WTC11 (cell line): ENCODE measurements at regions not wholly inside any gene's neighbourhood (a gene's known extent, or its start where the extent isn't known, plus 50 kb on each side); places are given as distances from the start of the nearest gene placed in this dataset.

ENCODE experiments used
- ATF1 ChIP-seq: sonication (generic); formaldehyde crosslinking; IDR thresholded peaks from 2 replicates; pipeline ENCODE4 v1.8.1; 2023; ENCODE audit warnings: mild to moderate bottlenecking, moderate library complexity, missing genetic modification reagents
- GTF2I ChIP-seq: fragments of 250-450 bp; sonication (Bioruptor Pico); conservative IDR thresholded peaks from 2 replicates; pipeline ENCODE4 v1.4.0; 2021; ENCODE audit warnings: mild to moderate bottlenecking
- TP53 ChIP-seq: sonication (generic); formaldehyde crosslinking; IDR thresholded peaks from 2 replicates; pipeline ENCODE4 v1.8.1; 2023; ENCODE audit warnings: mild to moderate bottlenecking, missing genetic modification reagents
- ZNF263 ChIP-seq: sonication (generic); formaldehyde crosslinking; IDR thresholded peaks from 2 replicates; pipeline ENCODE4 v1.8.1; 2022; ENCODE audit warnings: low read depth, mild to moderate bottlenecking, moderate library complexity, missing genetic modification reagents
- TF ChIP-seq, protein P1 (sequence below): fragments of 200-600 bp; IDR thresholded peaks from 2 replicates; pipeline ENCODE4 v1.8.0; 2022; ENCODE audit warnings: antibody characterized with exemption
- TF ChIP-seq, protein P2 (sequence below): sonication (generic); formaldehyde crosslinking; IDR thresholded peaks from 2 replicates; pipeline ENCODE4 v1.8.0; 2023; ENCODE audit warnings: missing genetic modification reagents, mild to moderate bottlenecking, borderline replicate concordance

DNA sequence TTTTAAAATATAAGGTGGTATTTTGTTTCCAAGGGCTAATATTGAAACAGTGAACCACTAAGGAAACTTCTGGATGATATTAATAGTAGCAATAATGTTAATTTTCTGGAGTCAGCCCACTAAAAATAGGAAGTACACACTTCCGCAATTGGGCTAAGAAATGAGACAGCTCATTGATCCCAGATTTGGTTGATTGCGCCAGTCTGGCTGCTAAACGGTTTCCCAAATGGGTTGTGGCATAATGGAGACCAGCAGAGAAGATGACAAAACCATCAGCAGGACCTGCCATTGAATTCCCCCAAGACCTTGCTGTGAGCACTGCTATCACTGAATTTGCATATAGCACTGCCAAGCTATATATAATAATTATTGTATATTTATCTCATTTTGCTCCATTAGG, 71.2 kb upstream of the SGK1 start:
- TF ChIP-seq ZNF263 (CRISPR knock-in tag) (no peak), TP53 (CRISPR knock-in tag) (no peak), ATF1 (CRISPR knock-in tag) (no peak), GTF2I (CRISPR knock-in tag) (no peak)
- TF ChIP-seq, protein P1, sequence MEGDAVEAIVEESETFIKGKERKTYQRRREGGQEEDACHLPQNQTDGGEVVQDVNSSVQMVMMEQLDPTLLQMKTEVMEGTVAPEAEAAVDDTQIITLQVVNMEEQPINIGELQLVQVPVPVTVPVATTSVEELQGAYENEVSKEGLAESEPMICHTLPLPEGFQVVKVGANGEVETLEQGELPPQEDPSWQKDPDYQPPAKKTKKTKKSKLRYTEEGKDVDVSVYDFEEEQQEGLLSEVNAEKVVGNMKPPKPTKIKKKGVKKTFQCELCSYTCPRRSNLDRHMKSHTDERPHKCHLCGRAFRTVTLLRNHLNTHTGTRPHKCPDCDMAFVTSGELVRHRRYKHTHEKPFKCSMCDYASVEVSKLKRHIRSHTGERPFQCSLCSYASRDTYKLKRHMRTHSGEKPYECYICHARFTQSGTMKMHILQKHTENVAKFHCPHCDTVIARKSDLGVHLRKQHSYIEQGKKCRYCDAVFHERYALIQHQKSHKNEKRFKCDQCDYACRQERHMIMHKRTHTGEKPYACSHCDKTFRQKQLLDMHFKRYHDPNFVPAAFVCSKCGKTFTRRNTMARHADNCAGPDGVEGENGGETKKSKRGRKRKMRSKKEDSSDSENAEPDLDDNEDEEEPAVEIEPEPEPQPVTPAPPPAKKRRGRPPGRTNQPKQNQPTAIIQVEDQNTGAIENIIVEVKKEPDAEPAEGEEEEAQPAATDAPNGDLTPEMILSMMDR, result no peak
- TF ChIP-seq, protein P2, sequence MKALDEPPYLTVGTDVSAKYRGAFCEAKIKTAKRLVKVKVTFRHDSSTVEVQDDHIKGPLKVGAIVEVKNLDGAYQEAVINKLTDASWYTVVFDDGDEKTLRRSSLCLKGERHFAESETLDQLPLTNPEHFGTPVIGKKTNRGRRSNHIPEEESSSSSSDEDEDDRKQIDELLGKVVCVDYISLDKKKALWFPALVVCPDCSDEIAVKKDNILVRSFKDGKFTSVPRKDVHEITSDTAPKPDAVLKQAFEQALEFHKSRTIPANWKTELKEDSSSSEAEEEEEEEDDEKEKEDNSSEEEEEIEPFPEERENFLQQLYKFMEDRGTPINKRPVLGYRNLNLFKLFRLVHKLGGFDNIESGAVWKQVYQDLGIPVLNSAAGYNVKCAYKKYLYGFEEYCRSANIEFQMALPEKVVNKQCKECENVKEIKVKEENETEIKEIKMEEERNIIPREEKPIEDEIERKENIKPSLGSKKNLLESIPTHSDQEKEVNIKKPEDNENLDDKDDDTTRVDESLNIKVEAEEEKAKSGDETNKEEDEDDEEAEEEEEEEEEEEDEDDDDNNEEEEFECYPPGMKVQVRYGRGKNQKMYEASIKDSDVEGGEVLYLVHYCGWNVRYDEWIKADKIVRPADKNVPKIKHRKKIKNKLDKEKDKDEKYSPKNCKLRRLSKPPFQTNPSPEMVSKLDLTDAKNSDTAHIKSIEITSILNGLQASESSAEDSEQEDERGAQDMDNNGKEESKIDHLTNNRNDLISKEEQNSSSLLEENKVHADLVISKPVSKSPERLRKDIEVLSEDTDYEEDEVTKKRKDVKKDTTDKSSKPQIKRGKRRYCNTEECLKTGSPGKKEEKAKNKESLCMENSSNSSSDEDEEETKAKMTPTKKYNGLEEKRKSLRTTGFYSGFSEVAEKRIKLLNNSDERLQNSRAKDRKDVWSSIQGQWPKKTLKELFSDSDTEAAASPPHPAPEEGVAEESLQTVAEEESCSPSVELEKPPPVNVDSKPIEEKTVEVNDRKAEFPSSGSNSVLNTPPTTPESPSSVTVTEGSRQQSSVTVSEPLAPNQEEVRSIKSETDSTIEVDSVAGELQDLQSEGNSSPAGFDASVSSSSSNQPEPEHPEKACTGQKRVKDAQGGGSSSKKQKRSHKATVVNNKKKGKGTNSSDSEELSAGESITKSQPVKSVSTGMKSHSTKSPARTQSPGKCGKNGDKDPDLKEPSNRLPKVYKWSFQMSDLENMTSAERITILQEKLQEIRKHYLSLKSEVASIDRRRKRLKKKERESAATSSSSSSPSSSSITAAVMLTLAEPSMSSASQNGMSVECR, result no peak
